AG04450 (cell line): ENCODE measurements at regions not wholly inside any gene's neighbourhood (a gene's known extent, or its start where the extent isn't known, plus 50 kb on each side); places are given as distances from the start of the nearest gene placed in this dataset.

Experiments
- CTCF ChIA-PET: fragments of 300-600, 350-600 bp; formaldehyde crosslinking; extraction: SDS; loops from one replicate; lab custom pipeline; 2022; ENCODE audit warnings: antibody characterized with exemption, inconsistent platforms; lab: Charles Lee
- POLR2A ChIA-PET: fragments of 350-600 bp; formaldehyde crosslinking; extraction: SDS; loops from one replicate; lab custom pipeline; 2021; ENCODE audit warnings: antibody characterized with exemption, inconsistent platforms; lab: Yijun Ruan, JAX
- DNase-seq: peaks from one replicate; pipeline ENCODE4 v3.0.0-alpha.2; 2011; ENCODE audit warnings: low read depth, low spot score
- H3K27ac ChIP-seq: one replicate; pipeline ENCODE4 v1.5.1; 2012; ENCODE audit warnings: low read depth, low read length, control low read depth
- H3K27me3 ChIP-seq: one replicate; pipeline ENCODE4 v1.6.0; 2012; ENCODE audit warnings: low read length; ENCODE audit not compliant: control insufficient read depth, insufficient read depth
- H3K4me3 ChIP-seq: 2 replicates; pipeline ENCODE4 v1.5.1; 2011; ENCODE audit warnings: mild to moderate bottlenecking, low read depth, low read length, control low read depth
- H3K9me3 ChIP-seq: 2 replicates; pipeline ENCODE4 v1.5.1; 2012; ENCODE audit warnings: low read length; ENCODE audit not compliant: control insufficient read depth, insufficient read depth
- CTCF ChIP-seq: IDR thresholded peaks from 2 replicates; pipeline ENCODE4 v1.5.1; 2011; ENCODE audit warnings: low read depth, low read length, control low read depth, inconsistent platforms

- CTCF ChIA-PET: no interaction called here
- Histone ChIP-seq H3K27ac (no peak overlapping the region), H3K4me3 (no peak overlapping the region), H3K9me3 (no peaks in the 10 kb centered on the region), H3K27me3 (no peaks in the 10 kb centered on the region)
- no peak for TF ChIP-seq CTCF
- no peak for DNase-seq
- POLR2A ChIA-PET: no interaction called here
Measured at GRCh38 chr1:184150776-184151531, 99.4 kb downstream of the TSEN15 start.

- no peak for TF ChIP-seq CTCF
Measured at GRCh38 chr1:184152434-184152898, 100.9 kb downstream of the TSEN15 start.

GRCh38 chr1:184152974-184153373 is 101.4 kb downstream of the TSEN15 start:
- TF ChIP-seq CTCF: no peak
- CTCF ChIA-PET: interaction anchor here (1.0 to 1.4 kb wide), 2 partner anchors 69 to 511 kb away, joined by 3 to 4 read pairs; no protein-coding TSS in a partner anchor
- no peak for DNase-seq
- POLR2A ChIA-PET: no interaction called here
- H3K4me3 ChIP-seq: peak overlapping the region; percentile 31; the same call in 1 of the 2 replicates
- no peaks in the 10 kb centered on the region for H3K27me3 ChIP-seq
- peak overlapping the region; percentile 13 for H3K27ac ChIP-seq
- H3K9me3 ChIP-seq: no peaks in the 10 kb centered on the region

More at GRCh38 chr1:184152434-184152898, 100.9 kb downstream of the TSEN15 start:
- Histone ChIP-seq H3K27ac (peak overlapping the region; percentile 13), H3K27me3 (no peaks in the 10 kb centered on the region), H3K9me3 (no peaks in the 10 kb centered on the region), H3K4me3 (peak overlapping the region; percentile 31)
- DNase-seq: no peak
- POLR2A ChIA-PET: no interaction called here
- CTCF ChIA-PET: interaction anchor here (1.0 to 1.4 kb wide), 2 partner anchors 70 to 511 kb away, joined by 3 to 4 read pairs; no protein-coding TSS in a partner anchor

- no peaks in the 10 kb centered on the region for H3K9me3 ChIP-seq
- ChIA-PET CTCF (interaction anchor here (0.9 kb wide), 1 partner anchor 10 kb away, joined by 3 read pairs; no protein-coding TSS in a partner anchor), POLR2A (no interaction called here)
- H3K27me3 ChIP-seq: no peaks in the 10 kb centered on the region
- no peak overlapping the region for H3K27ac ChIP-seq
- no peak overlapping the region for H3K4me3 ChIP-seq
- DNase-seq: no peak
- no peak for TF ChIP-seq CTCF
Measured at GRCh38 chr1:184153731-184154130, 102.2 kb downstream of the TSEN15 start.
